ENCODE measurements at regions not wholly inside any gene's neighbourhood (a gene's known extent, or its start where the extent isn't known, plus 50 kb on each side); places are given as distances from the start of the nearest gene placed in this dataset.

GRCh38 chr7:25304691-25305090, 76.4 kb upstream of the NPVF start:
- no peak overlapping the region for H3K9ac ChIP-seq (ENCODE audit: insufficient read depth, low read length)
- H3K4me2 ChIP-seq (ENCODE audit: extremely low read depth, insufficient read depth, low read length): no peak overlapping the region
- no peaks in the 10 kb centered on the region for H3K4me1 ChIP-seq (ENCODE audit: control insufficient read depth, extremely low read depth, insufficient read depth, low read length)
- no peak overlapping the region for H3K27ac ChIP-seq (ENCODE audit: insufficient read depth, low read length)
- no peaks in the 10 kb centered on the region for H3K36me3 ChIP-seq (ENCODE audit: control insufficient read depth, insufficient read depth, low read length)
- no peaks in the 10 kb centered on the region for H4K20me1 ChIP-seq (ENCODE audit: control insufficient read depth, extremely low read depth, insufficient read depth, low read length)
- DNase-seq (ENCODE audit: low read depth in 2 of 2): no peak
- no peaks in the 10 kb centered on the region for H3K79me2 ChIP-seq (ENCODE audit: control insufficient read depth, insufficient read depth, low read length)
- H3K9me3 ChIP-seq (ENCODE audit: control insufficient read depth, insufficient read depth, low read depth, low read length): no peaks in the 10 kb centered on the region
- H3K27me3 ChIP-seq (ENCODE audit: control insufficient read depth, insufficient read depth, low read length): no peaks in the 10 kb centered on the region
- H2AFZ ChIP-seq (ENCODE audit: low read length): no peak overlapping the region
- TF ChIP-seq EZH2 (IDR thresholded peaks at IDR 0.05; ENCODE audit: low read length, missing control alignments) (no peak), CTCF (conservative IDR thresholded peaks at IDR 0.05 in 1 of 2, IDR thresholded peaks at IDR 0.05 in 1 of 2; ENCODE audit: low read depth in 1 of 2, low read length in 2 of 2) (no peak)
- no peak overlapping the region for H3K4me3 ChIP-seq (replicated peaks in 1 of 4; ENCODE audit: control extremely low read depth in 1 of 4, insufficient read depth in 1 of 4, low read depth in 3 of 4, low read length in 4 of 4)

GRCh38 chr7:25305831-25306230, 77.5 kb upstream of the NPVF start:
- no peaks in the 10 kb centered on the region for H3K9me3 ChIP-seq (ENCODE audit: control insufficient read depth, insufficient read depth, low read depth, low read length)
- H3K4me2 ChIP-seq (ENCODE audit: extremely low read depth, insufficient read depth, low read length): no peak overlapping the region
- no peak for DNase-seq (ENCODE audit: low read depth in 2 of 2)

DNA sequence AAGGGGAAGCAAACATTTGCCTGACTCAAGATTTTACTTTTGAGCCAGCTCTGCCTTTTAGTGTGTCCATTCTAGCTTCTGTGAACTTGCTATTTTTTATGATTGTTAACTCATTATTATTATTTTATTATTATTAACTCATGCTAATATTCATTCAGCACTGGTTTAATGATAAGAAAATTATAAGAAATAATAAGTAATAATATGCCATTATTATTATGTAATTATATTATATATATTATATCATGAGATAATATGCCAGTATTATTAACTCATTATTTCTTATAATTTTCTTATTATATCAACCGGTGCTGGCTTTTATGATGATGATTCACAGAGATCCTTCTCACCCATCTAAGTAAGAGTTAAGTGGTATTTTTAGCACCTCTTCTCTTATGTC, 79.3 kb upstream of the NPVF start:
- no peak for DNase-seq (ENCODE audit: low read depth in 2 of 2)
- Histone ChIP-seq H2AFZ (ENCODE audit: low read length) (no peak overlapping the region), H3K27me3 (ENCODE audit: control insufficient read depth, insufficient read depth, low read length) (no peaks in the 10 kb centered on the region), H3K9me3 (ENCODE audit: control insufficient read depth, insufficient read depth, low read depth, low read length) (no peaks in the 10 kb centered on the region), H3K4me3 (replicated peaks in 1 of 4; ENCODE audit: control extremely low read depth in 1 of 4, insufficient read depth in 1 of 4, low read depth in 3 of 4, low read length in 4 of 4) (no peak overlapping the region), H3K4me1 (ENCODE audit: control insufficient read depth, extremely low read depth, insufficient read depth, low read length) (no peaks in the 10 kb centered on the region), H3K36me3 (ENCODE audit: control insufficient read depth, insufficient read depth, low read length) (no peaks in the 10 kb centered on the region), H4K20me1 (ENCODE audit: control insufficient read depth, extremely low read depth, insufficient read depth, low read length) (no peaks in the 10 kb centered on the region), H3K9ac (ENCODE audit: insufficient read depth, low read length) (no peak overlapping the region), H3K79me2 (ENCODE audit: control insufficient read depth, insufficient read depth, low read length) (no peaks in the 10 kb centered on the region), H3K27ac (ENCODE audit: insufficient read depth, low read length) (no peak overlapping the region), H3K4me2 (ENCODE audit: extremely low read depth, insufficient read depth, low read length) (no peak overlapping the region)
- no peak for TF ChIP-seq EZH2 (IDR thresholded peaks at IDR 0.05; ENCODE audit: low read length, missing control alignments)
- no peak for TF ChIP-seq CTCF (conservative IDR thresholded peaks at IDR 0.05 in 1 of 2, IDR thresholded peaks at IDR 0.05 in 1 of 2; ENCODE audit: low read depth in 1 of 2, low read length in 2 of 2)

More at GRCh38 chr7:25305831-25306230, 77.5 kb upstream of the NPVF start:
- no peaks in the 10 kb centered on the region for H3K36me3 ChIP-seq (ENCODE audit: control insufficient read depth, insufficient read depth, low read length)
- H4K20me1 ChIP-seq (ENCODE audit: control insufficient read depth, extremely low read depth, insufficient read depth, low read length): no peaks in the 10 kb centered on the region
- no peak overlapping the region for H3K9ac ChIP-seq (ENCODE audit: insufficient read depth, low read length)
- no peaks in the 10 kb centered on the region for H3K4me1 ChIP-seq (ENCODE audit: control insufficient read depth, extremely low read depth, insufficient read depth, low read length)
- H3K4me3 ChIP-seq (replicated peaks in 1 of 4; ENCODE audit: control extremely low read depth in 1 of 4, insufficient read depth in 1 of 4, low read depth in 3 of 4, low read length in 4 of 4): no peak overlapping the region
- H3K79me2 ChIP-seq (ENCODE audit: control insufficient read depth, insufficient read depth, low read length): no peaks in the 10 kb centered on the region
- TF ChIP-seq CTCF (conservative IDR thresholded peaks at IDR 0.05 in 1 of 2, IDR thresholded peaks at IDR 0.05 in 1 of 2; ENCODE audit: low read depth in 1 of 2, low read length in 2 of 2): no peak
- TF ChIP-seq EZH2 (IDR thresholded peaks at IDR 0.05; ENCODE audit: low read length, missing control alignments): no peak
- no peak overlapping the region for H3K27ac ChIP-seq (ENCODE audit: insufficient read depth, low read length)
- no peak overlapping the region for H2AFZ ChIP-seq (ENCODE audit: low read length)
- H3K27me3 ChIP-seq (ENCODE audit: control insufficient read depth, insufficient read depth, low read length): no peaks in the 10 kb centered on the region
